ENCODE measurements at regions not wholly inside any gene's neighbourhood (a gene's known extent, or its start where the extent isn't known, plus 50 kb on each side); places are given as distances from the start of the nearest gene placed in this dataset.

DNA sequence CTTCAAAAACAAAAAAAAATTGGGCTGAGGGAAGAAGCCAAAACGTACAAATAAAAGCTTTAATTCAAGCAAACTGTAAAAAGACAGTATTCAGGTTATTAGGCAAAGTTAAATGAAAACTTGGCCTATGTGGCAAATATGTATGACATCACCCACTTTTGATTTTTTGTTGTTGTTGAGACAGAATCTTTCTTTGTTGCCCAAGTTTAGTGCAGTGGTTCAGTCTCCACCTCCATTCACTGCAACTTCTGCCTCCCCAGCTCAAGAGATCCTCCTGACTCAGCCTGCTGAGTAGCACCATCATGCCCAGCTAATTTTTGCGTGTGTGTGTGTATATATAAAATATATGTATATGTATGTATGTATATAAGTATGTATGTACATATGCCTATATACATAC lies 440.4 kb upstream of the NRXN1 start:
- H3K27ac ChIP-seq: no peak overlapping the region
- no peak for DNase-seq (ENCODE audit: low spot score)
- TF ChIP-seq, protein P1, sequence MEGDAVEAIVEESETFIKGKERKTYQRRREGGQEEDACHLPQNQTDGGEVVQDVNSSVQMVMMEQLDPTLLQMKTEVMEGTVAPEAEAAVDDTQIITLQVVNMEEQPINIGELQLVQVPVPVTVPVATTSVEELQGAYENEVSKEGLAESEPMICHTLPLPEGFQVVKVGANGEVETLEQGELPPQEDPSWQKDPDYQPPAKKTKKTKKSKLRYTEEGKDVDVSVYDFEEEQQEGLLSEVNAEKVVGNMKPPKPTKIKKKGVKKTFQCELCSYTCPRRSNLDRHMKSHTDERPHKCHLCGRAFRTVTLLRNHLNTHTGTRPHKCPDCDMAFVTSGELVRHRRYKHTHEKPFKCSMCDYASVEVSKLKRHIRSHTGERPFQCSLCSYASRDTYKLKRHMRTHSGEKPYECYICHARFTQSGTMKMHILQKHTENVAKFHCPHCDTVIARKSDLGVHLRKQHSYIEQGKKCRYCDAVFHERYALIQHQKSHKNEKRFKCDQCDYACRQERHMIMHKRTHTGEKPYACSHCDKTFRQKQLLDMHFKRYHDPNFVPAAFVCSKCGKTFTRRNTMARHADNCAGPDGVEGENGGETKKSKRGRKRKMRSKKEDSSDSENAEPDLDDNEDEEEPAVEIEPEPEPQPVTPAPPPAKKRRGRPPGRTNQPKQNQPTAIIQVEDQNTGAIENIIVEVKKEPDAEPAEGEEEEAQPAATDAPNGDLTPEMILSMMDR (conservative IDR thresholded peaks at IDR 0.05; ENCODE audit: low read depth): no peak
- ChIA-PET POLR2A (ENCODE audit: low non-redundant PET) (no interaction called here), CTCF (interaction anchor here (0.6 kb wide), 1 partner anchor 1966 kb away, joined by 3 read pairs; no protein-coding TSS in a partner anchor)

DNA sequence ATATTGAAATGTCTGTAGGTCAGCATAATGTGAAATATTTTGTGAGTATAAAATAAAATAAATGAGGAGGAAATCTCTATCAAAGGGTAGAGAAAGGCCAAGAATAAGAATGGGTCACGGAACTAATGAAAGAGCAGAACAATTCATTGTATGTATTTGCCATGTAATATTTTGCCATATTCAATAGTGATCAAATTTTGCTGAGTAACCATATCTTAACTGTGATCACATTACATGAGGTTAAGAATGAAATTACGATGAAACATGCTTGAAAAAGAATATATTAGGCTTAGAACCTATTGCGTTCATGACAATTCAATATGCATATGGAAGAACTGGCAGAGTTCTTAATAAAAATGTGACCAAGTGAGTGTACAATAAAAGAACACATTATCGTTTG lies 437.2 kb upstream of the NRXN1 start:
- POLR2A ChIA-PET (ENCODE audit: low non-redundant PET): no interaction called here
- CTCF ChIA-PET: no interaction called here
- no peak overlapping the region for H3K27ac ChIP-seq

DNA sequence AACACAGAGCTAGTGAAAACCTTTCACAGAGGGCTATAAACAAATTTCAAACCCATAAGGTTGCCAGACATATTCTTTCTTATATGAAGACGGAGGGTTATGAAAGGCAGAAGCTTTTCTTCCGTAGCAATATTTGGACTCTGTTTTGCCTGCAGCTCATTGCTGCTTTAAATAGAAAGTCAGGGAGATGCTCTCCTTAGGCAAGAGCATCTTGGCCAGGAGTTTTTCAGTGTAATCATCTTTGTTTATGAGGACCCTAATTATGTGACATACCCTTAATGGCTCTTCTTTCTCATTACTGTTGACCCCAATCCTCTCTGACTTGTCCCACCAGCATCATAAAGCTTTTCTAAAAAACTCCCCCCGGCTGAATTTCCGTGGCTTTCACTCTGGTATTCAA lies 433.4 kb upstream of the NRXN1 start:
- no peak for DNase-seq (ENCODE audit: low spot score)
- POLR2A ChIA-PET (ENCODE audit: low non-redundant PET): no interaction called here
- TF ChIP-seq, protein P1 (conservative IDR thresholded peaks at IDR 0.05; ENCODE audit: low read depth): no peak
- H3K27ac ChIP-seq: no peak overlapping the region
- CTCF ChIA-PET: no interaction called here

More for the DNA sequence above, 437.2 kb upstream of the NRXN1 start:
- TF ChIP-seq, protein P1 (conservative IDR thresholded peaks at IDR 0.05; ENCODE audit: low read depth): no peak
- DNase-seq (ENCODE audit: low spot score): no peak

DNA sequence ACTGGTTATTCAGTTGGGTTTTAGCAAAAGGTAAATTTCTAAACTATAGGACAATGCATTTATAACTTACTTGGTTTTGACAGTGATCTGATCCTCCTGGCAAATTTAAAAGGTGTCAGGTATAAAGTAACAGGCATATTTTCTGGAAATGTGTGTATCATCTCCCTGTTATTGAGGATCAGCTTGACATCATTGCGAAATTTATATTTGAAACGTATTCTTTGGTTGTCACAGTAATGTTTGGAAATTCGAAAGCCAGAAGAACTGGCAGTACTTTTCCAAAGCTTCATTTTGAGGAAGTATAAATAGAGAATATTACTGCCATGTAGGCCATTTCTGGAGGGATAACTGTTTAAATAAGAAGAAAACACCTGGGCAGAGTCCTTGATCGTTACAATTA lies 422.2 kb upstream of the NRXN1 start:
- no peak overlapping the region for H3K27ac ChIP-seq
- CTCF ChIA-PET: no interaction called here
- no peak for DNase-seq (ENCODE audit: low spot score)
- TF ChIP-seq, protein P1 (conservative IDR thresholded peaks at IDR 0.05; ENCODE audit: low read depth): no peak
- POLR2A ChIA-PET (ENCODE audit: low non-redundant PET): no interaction called here

DNA sequence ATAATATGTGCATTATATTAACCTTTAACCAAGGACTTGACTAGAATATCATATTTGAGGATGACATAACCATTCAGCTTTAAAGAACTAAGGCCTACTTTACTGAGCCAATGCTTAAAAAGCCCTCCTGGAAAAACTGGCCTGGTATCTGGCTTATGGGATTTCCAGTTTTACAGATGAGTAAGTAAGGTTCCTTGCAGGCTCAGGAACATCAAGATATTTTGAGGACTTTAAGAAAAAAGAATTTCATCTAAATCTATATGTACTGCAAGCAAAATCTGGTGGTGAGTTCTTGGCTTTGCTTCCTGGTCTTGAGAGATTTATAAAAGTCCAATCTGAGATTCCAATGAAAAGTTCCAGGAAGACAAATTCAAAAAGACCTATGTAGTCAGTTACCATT lies 417.0 kb upstream of the NRXN1 start:
- TF ChIP-seq, protein P1 (conservative IDR thresholded peaks at IDR 0.05; ENCODE audit: low read depth): no peak
- POLR2A ChIA-PET (ENCODE audit: low non-redundant PET): no interaction called here
- no peak overlapping the region for H3K27ac ChIP-seq
- no peak for DNase-seq (ENCODE audit: low spot score)
- CTCF ChIA-PET: no interaction called here

DNA sequence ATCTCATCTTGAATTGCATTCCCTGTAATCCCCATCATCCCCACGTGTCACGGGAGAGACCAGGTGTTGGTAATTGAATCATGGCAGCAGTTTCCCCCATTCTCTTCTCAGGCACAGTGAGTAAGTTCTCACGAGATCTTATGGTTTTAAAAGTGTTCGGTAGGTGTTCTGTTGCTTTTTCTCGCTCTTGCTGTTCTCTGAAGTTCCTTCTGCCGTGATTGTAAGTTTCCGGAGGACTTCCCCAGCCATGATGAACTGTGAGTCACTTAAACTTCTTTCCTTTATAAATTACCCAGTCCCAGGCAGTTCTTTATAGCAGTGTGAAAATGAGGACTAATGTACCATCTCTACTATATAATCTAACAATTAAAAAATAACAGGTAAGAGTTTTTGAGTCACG lies 409.9 kb upstream of the NRXN1 start:
- H3K27ac ChIP-seq: no peak overlapping the region
- TF ChIP-seq, protein P1 (conservative IDR thresholded peaks at IDR 0.05; ENCODE audit: low read depth): no peak
- CTCF ChIA-PET: no interaction called here
- POLR2A ChIA-PET (ENCODE audit: low non-redundant PET): no interaction called here
- DNase-seq (ENCODE audit: low spot score): no peak

DNA sequence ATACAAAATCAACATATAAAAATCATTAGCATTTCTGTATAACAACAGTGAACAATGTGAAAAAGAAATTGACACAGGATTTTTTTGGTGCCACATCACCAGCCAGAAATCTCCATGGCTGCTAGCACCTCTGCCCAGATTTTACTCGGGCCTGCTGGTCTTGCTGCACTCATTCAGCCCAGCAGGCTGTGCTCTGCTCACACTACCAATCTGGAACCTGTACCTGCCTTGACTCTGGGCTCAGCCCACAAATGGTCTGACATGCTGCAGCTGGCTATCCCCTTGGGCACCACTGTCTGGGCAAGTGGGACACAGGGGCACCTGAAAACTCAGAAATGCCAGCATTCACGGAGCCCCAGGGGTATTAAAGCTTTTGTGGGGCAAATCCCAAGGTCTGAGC lies 392.5 kb upstream of the NRXN1 start:
- ChIA-PET POLR2A (ENCODE audit: low non-redundant PET) (no interaction called here), CTCF (no interaction called here)
- TF ChIP-seq, protein P1 (conservative IDR thresholded peaks at IDR 0.05; ENCODE audit: low read depth): no peak
- no peak for DNase-seq (ENCODE audit: low spot score)
- no peak overlapping the region for H3K27ac ChIP-seq
